OCI-LY7 (cell line): ENCODE measurements at regions not wholly inside any gene's neighbourhood (a gene's known extent, or its start where the extent isn't known, plus 50 kb on each side); places are given as distances from the start of the nearest gene placed in this dataset.

Experiments used
- BruUV-seq: library from RNA; stranded (reverse); fragments of 400-500 nt; replicated peaks from 2 replicates; lab custom pipeline; 2021; lab: Mats Ljungman, UMichigan
- CTCF ChIA-PET: fragments of 300-600 bp; sonication (Branson Sonifier 250); formaldehyde crosslinking; loops from one replicate; lab custom pipeline; 2022; ENCODE audit warnings: antibody characterized with exemption; ENCODE audit not compliant: unreplicated experiment; lab: Charles Lee
- POLR2A ChIA-PET: fragments of 300-600 bp; sonication (Branson Sonifier 250); formaldehyde crosslinking; loops from one replicate; lab custom pipeline; 2022; ENCODE audit warnings: antibody characterized with exemption; lab: Charles Lee
- DNase-seq: peaks from one replicate; pipeline ENCODE4 v3.0.0-alpha.2; 2015; ENCODE audit warnings: low spot score
- H2AFZ ChIP-seq: fragments of 200-600 bp; sonication (generic), shearing (Covaris generic); 2 replicates; pipeline ENCODE4 v1.6.1; 2014; ENCODE audit warnings: mild to moderate bottlenecking, antibody characterized with exemption, low read length, moderate library complexity
- H3K27ac ChIP-seq: fragments of 200-600 bp; sonication (generic); 2 replicates; pipeline ENCODE4 v1.5.1; 2014; ENCODE audit warnings: mixed run types, low read depth, mild to moderate bottlenecking, moderate library complexity, low read length, inconsistent platforms; ENCODE audit not compliant: poor library complexity, severe bottlenecking
- H3K36me3 ChIP-seq: fragments of 200-600 bp; sonication (generic); 2 replicates; pipeline ENCODE4 v1.6.1; 2014; ENCODE audit warnings: mild to moderate bottlenecking, antibody characterized with exemption, low read length, moderate library complexity, mixed read lengths; ENCODE audit not compliant: insufficient read depth
- H3K4me1 ChIP-seq: fragments of 200-600 bp; sonication (generic); 2 replicates; pipeline ENCODE4 v1.5.1; 2014; ENCODE audit warnings: mild to moderate bottlenecking, low read length; ENCODE audit not compliant: insufficient read depth, poor library complexity, severe bottlenecking
- H3K4me2 ChIP-seq: fragments of 200-600 bp; sonication (generic); 2 replicates; pipeline ENCODE4 v1.6.1; 2014; ENCODE audit warnings: mild to moderate bottlenecking, low read length
- H3K4me3 ChIP-seq: fragments of 200-600 bp; sonication (generic); 2 replicates; pipeline ENCODE4 v1.5.1; 2014; ENCODE audit warnings: mild to moderate bottlenecking, low read depth, low read length; ENCODE audit not compliant: poor library complexity, severe bottlenecking
- H3K79me2 ChIP-seq: fragments of 200-600 bp; sonication (generic); 2 replicates; pipeline ENCODE4 v1.6.1; 2016; ENCODE audit warnings: low read depth, mild to moderate bottlenecking, low read length, moderate library complexity, mixed read lengths; ENCODE audit not compliant: insufficient read depth
- H3K9me2 ChIP-seq: fragments of 200-600 bp; sonication (generic); 2 replicates; pipeline ENCODE4 v1.6.1; 2016; ENCODE audit warnings: mild to moderate bottlenecking, low read length, mixed read lengths; ENCODE audit not compliant: insufficient read depth
- H3K9me3 ChIP-seq: fragments of 200-600 bp; sonication (generic); 2 replicates; pipeline ENCODE4 v1.6.1; 2014; ENCODE audit warnings: mild to moderate bottlenecking, mixed run types, low read length, mixed read lengths
- H4K20me1 ChIP-seq: fragments of 200-600 bp; sonication (generic); 2 replicates; pipeline ENCODE4 v1.6.1; 2014; ENCODE audit warnings: mild to moderate bottlenecking, antibody characterized with exemption, low read length, moderate library complexity, mixed read lengths; ENCODE audit not compliant: insufficient read depth
- EZH2phosphoT487 ChIP-seq: fragments of 200-600 bp; sonication (generic); IDR thresholded peaks from 2 replicates; pipeline ENCODE4 v1.6.1; 2018; ENCODE audit warnings: low read depth, borderline replicate concordance, mild to moderate bottlenecking, mixed run types, antibody characterized with exemption, low read length, moderate library complexity, mixed read lengths
- intact Hi-C: fragments of 100-400 bp; cut with micrococcal nuclease; formaldehyde crosslinking; loops from one replicate; pipeline ENCODE4 v1.10.0; 2022; ENCODE audit not compliant: unreplicated experiment
- TF ChIP-seq, protein P1 (sequence below): fragments of 200-600 bp; sonication (generic); conservative IDR thresholded peaks from 2 replicates; pipeline ENCODE4 v1.5.1; 2014; ENCODE audit warnings: mild to moderate bottlenecking, antibody characterized with exemption, low read length, moderate library complexity, mixed read lengths

GRCh38 chr1:94608142-94608851 lies 66.7 kb upstream of the F3 start:
- H3K79me2 ChIP-seq, result no peaks in the 10 kb centered on the region
- H3K27ac ChIP-seq, result no peak overlapping the region
- no peak overlapping the region for H3K4me3 ChIP-seq
- no peak for DNase-seq
- no peak for TF ChIP-seq EZH2phosphoT487
- TF ChIP-seq, protein P1, sequence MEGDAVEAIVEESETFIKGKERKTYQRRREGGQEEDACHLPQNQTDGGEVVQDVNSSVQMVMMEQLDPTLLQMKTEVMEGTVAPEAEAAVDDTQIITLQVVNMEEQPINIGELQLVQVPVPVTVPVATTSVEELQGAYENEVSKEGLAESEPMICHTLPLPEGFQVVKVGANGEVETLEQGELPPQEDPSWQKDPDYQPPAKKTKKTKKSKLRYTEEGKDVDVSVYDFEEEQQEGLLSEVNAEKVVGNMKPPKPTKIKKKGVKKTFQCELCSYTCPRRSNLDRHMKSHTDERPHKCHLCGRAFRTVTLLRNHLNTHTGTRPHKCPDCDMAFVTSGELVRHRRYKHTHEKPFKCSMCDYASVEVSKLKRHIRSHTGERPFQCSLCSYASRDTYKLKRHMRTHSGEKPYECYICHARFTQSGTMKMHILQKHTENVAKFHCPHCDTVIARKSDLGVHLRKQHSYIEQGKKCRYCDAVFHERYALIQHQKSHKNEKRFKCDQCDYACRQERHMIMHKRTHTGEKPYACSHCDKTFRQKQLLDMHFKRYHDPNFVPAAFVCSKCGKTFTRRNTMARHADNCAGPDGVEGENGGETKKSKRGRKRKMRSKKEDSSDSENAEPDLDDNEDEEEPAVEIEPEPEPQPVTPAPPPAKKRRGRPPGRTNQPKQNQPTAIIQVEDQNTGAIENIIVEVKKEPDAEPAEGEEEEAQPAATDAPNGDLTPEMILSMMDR, result no peak
- CTCF ChIA-PET, result no interaction called here
- no peaks in the 10 kb centered on the region for H4K20me1 ChIP-seq
- H3K9me2 ChIP-seq, result no peaks in the 10 kb centered on the region
- no peaks in the 10 kb centered on the region for H3K9me3 ChIP-seq
- H3K4me1 ChIP-seq, result no peaks in the 10 kb centered on the region
- H2AFZ ChIP-seq, result no peak overlapping the region
- no TSS peak for BruUV-seq
- intact Hi-C loops, result no loop called here
- H3K36me3 ChIP-seq, result no peaks in the 10 kb centered on the region
- POLR2A ChIA-PET, result no interaction called here
- no peak overlapping the region for H3K4me2 ChIP-seq

DNA sequence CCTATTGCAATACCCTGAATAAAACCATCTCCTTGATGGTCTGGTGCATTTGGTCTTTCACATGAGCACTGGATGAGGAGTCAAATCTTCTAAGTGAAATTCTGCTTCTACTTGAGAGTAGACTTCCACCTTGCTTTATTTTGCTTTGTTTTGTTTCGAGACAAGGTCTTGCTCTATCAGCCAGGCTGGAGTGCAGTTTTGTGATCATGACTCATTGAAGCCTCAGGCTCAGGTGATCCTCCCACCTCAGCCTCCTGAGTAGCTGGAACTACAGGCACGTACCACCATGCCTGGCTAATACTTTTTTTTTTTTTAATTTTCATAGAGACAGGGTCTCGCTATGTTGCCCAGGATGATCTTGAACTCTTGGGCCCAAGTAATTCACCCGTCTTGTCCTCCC lies 65.8 kb upstream of the F3 start:
- H3K4me2 ChIP-seq, result no peak overlapping the region

DNA sequence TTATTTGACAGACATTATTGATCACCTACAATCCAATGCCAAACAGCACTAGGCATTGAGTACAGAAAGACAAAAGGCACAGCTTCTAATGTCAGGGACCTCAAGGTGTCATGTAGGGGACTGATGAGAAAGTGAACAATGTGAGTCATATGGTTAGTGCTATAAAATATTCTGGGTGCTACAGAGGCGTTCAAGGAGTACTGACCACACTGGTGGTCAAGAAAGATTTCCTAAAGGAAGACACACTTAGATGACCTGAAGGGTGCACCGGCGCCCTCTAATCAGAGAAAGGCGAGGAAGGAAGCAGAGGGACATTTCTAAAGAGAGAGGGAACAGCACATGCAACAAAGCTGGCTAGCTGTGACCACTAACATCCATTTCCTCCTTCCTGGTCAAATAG lies 64.9 kb upstream of the F3 start:
- intact Hi-C loops, result no loop called here
- POLR2A ChIA-PET, result interaction anchor here (0.8 kb wide), 1 partner anchor 134 kb away, joined by 3 read pairs; no protein-coding TSS in a partner anchor
- H3K9me3 ChIP-seq, result no peaks in the 10 kb centered on the region
- TF ChIP-seq, protein P1, result no peak
- no peak for TF ChIP-seq EZH2phosphoT487
- H3K9me2 ChIP-seq, result no peaks in the 10 kb centered on the region
- no peaks in the 10 kb centered on the region for H4K20me1 ChIP-seq
- BruUV-seq, result no TSS peak
- DNase-seq, result no peak
- H3K4me3 ChIP-seq, result no peak overlapping the region
- no peak overlapping the region for H3K27ac ChIP-seq
- no peaks in the 10 kb centered on the region for H3K4me1 ChIP-seq
- CTCF ChIA-PET, result no interaction called here
- H3K4me2 ChIP-seq, result no peak overlapping the region
- H3K36me3 ChIP-seq, result no peaks in the 10 kb centered on the region
- H2AFZ ChIP-seq, result no peak overlapping the region
- no peaks in the 10 kb centered on the region for H3K79me2 ChIP-seq

More for the DNA sequence above, 65.8 kb upstream of the F3 start:
- Histone ChIP-seq H2AFZ (no peak overlapping the region), H3K9me2 (no peaks in the 10 kb centered on the region), H3K36me3 (no peaks in the 10 kb centered on the region), H3K9me3 (no peaks in the 10 kb centered on the region), H3K4me1 (no peaks in the 10 kb centered on the region), H3K27ac (no peak overlapping the region), H3K4me3 (no peak overlapping the region), H3K79me2 (no peaks in the 10 kb centered on the region), H4K20me1 (no peaks in the 10 kb centered on the region)
- CTCF ChIA-PET, result no interaction called here
- DNase-seq, result no peak
- BruUV-seq, result no TSS peak
- POLR2A ChIA-PET, result no interaction called here
- TF ChIP-seq, protein P1, result no peak
- no peak for TF ChIP-seq EZH2phosphoT487
- intact Hi-C loops, result no loop called here
